IMR-90 (cell line): ENCODE measurements at regions not wholly inside any gene's neighbourhood (a gene's known extent, or its start where the extent isn't known, plus 50 kb on each side); places are given as distances from the start of the nearest gene placed in this dataset.

Experiments used
- ATAC-seq: fragments of 200-7000 bp; cut with Tn5 transposase; 2 replicates; pipeline ENCODE4 v1.9.1; 2020; ENCODE audit warnings: low read depth, mild to moderate bottlenecking, moderate library complexity
- BruUV-seq: library from RNA; stranded (reverse); fragments of 400-500 nt; replicated peaks from 2 replicates; lab custom pipeline; 2021; lab: Mats Ljungman, UMichigan
- CTCF ChIA-PET: fragments of 300-600 bp; formaldehyde crosslinking; extraction: SDS; loops from one replicate; lab custom pipeline; 2021; ENCODE audit warnings: antibody characterized with exemption; lab: Yijun Ruan, JAX
- POLR2A ChIA-PET: fragments of 300-600 bp; sonication (Branson Sonifier 250); formaldehyde crosslinking; loops from one replicate; lab custom pipeline; 2022; ENCODE audit warnings: antibody characterized with exemption; ENCODE audit not compliant: unreplicated experiment; lab: Charles Lee
- DNase-seq: peaks from one replicate; pipeline ENCODE4 v3.0.0; 2013
- H2AFZ ChIP-seq: replicated peaks from 2 replicates; pipeline ENCODE3; 2013; ENCODE audit warnings: low read length, mild to moderate bottlenecking; ENCODE audit not compliant: poor library complexity
- H2AK5ac ChIP-seq: 2 replicates; pipeline ENCODE4 v1.6.1; 2013; ENCODE audit warnings: low read depth, low read length, inconsistent platforms
- H2AK9ac ChIP-seq: replicated peaks from 2 replicates; pipeline ENCODE3; 2013; ENCODE audit warnings: mild to moderate bottlenecking, low read depth, low read length, moderate library complexity; ENCODE audit not compliant: poor library complexity
- H2BK120ac ChIP-seq: 2 replicates; pipeline ENCODE4 v1.6.1; 2013; ENCODE audit warnings: low read depth, low read length, inconsistent platforms
- H2BK15ac ChIP-seq: 3 replicates; pipeline ENCODE4 v1.6.1; 2013; ENCODE audit warnings: low read depth, low read length, inconsistent platforms
- H2BK20ac ChIP-seq: 2 replicates; pipeline ENCODE4 v1.6.1; 2013; ENCODE audit warnings: low read depth, mild to moderate bottlenecking, inconsistent platforms, low read length, moderate library complexity
- H2BK5ac ChIP-seq: 2 replicates; pipeline ENCODE4 v1.6.1; 2013; ENCODE audit warnings: mild to moderate bottlenecking, low read depth, low read length, inconsistent platforms; ENCODE audit not compliant: poor library complexity, severe bottlenecking
- H3K14ac ChIP-seq: replicated peaks from 2 replicates; pipeline ENCODE4 v1.6.1; 2013; ENCODE audit warnings: low read depth, low read length, inconsistent platforms
- H3K18ac ChIP-seq: 2 replicates; pipeline ENCODE4 v1.6.1; 2013; ENCODE audit warnings: low read depth, low read length, control low read depth
- H3K23ac ChIP-seq: 2 replicates; pipeline ENCODE4 v1.6.1; 2013; ENCODE audit warnings: low read depth, low read length, inconsistent platforms
- H3K27ac ChIP-seq: 2 replicates; pipeline ENCODE4 v1.5.1; 2013; ENCODE audit warnings: mild to moderate bottlenecking, control low read depth, low read length; ENCODE audit not compliant: insufficient read depth
- H3K27me3 ChIP-seq: 2 replicates; pipeline ENCODE4 v1.6.1; 2013; ENCODE audit warnings: low read length; ENCODE audit not compliant: control insufficient read depth, insufficient read depth
- H3K36me3 ChIP-seq: 2 replicates; pipeline ENCODE4 v1.6.1; 2013; ENCODE audit warnings: low read length, mixed read lengths; ENCODE audit not compliant: control insufficient read depth, insufficient read depth
- H3K4ac ChIP-seq: 2 replicates; pipeline ENCODE4 v1.6.1; 2013; ENCODE audit warnings: low read depth, low read length, inconsistent platforms
- H3K4me1 ChIP-seq: 2 replicates; pipeline ENCODE4 v1.6.1; 2013; ENCODE audit warnings: low read length, mixed read lengths; ENCODE audit not compliant: control insufficient read depth, insufficient read depth
- H3K4me2 ChIP-seq: 2 replicates; pipeline ENCODE4 v1.6.1; 2013; ENCODE audit warnings: low read depth, mild to moderate bottlenecking, control low read depth, low read length, moderate library complexity
- H3K4me3 ChIP-seq: 2 replicates; pipeline ENCODE4 v1.5.1; 2013; ENCODE audit warnings: low read depth, mild to moderate bottlenecking, control low read depth, low read length, moderate library complexity; ENCODE audit not compliant: insufficient read depth
- H3K56ac ChIP-seq: 2 replicates; pipeline ENCODE4 v1.6.1; 2013; ENCODE audit warnings: low read length, inconsistent platforms; ENCODE audit not compliant: insufficient read depth; ENCODE audit errors: extremely low read depth
- H3K79me1 ChIP-seq, 2 experiments: 2 replicates each; pipeline ENCODE4 v1.6.1; 2013; ENCODE audit warnings: low read length in 2 of 2, inconsistent platforms in 1 of 2, low read depth in 1 of 2
- H3K9ac ChIP-seq: 2 replicates; pipeline ENCODE4 v1.6.1; 2013; ENCODE audit warnings: low read depth, low read length, control low read depth
- H3K9me1 ChIP-seq: 2 replicates; pipeline ENCODE4 v1.6.1; 2013; ENCODE audit warnings: low read length, inconsistent platforms; ENCODE audit not compliant: insufficient read depth
- H3K9me3 ChIP-seq: 2 replicates; pipeline ENCODE4 v1.6.1; 2013; ENCODE audit warnings: low read length; ENCODE audit not compliant: control insufficient read depth, insufficient read depth
- H4K20me1 ChIP-seq: 2 replicates; pipeline ENCODE4 v1.6.1; 2013; ENCODE audit warnings: low read length, inconsistent platforms; ENCODE audit not compliant: insufficient read depth
- H4K5ac ChIP-seq: 2 replicates; pipeline ENCODE4 v1.6.1; 2013; ENCODE audit warnings: mild to moderate bottlenecking, low read depth, low read length, control low read depth
- H4K8ac ChIP-seq, 2 experiments: 2 replicates each; pipeline ENCODE4 v1.6.1; 2013; ENCODE audit warnings: low read depth in 2 of 2, low read length in 2 of 2, control low read depth in 1 of 2, inconsistent platforms in 1 of 2
- H4K91ac ChIP-seq: 2 replicates; pipeline ENCODE4 v1.6.1; 2013; ENCODE audit warnings: low read depth, low read length, inconsistent platforms; ENCODE audit not compliant: insufficient read depth
- BHLHE40 ChIP-seq: fragments of 150-350 bp; IDR thresholded peaks from 2 replicates; pipeline ENCODE4 v1.6.1; 2016; ENCODE audit warnings: mild to moderate bottlenecking, low read depth, low read length
- CHD1 ChIP-seq: IDR thresholded peaks from 2 replicates; pipeline ENCODE4 v1.6.1; 2012; ENCODE audit warnings: low read depth, low read length, improper control_type of control experiment
- CTCF ChIP-seq: conservative IDR thresholded peaks from 2 replicates; pipeline ENCODE4 v1.5.1; 2012; ENCODE audit warnings: mild to moderate bottlenecking, low read depth, low read length, improper control_type of control experiment
- FOS ChIP-seq: fragments of 150-350 bp; IDR thresholded peaks from 2 replicates; pipeline ENCODE4 v1.6.1; 2016; ENCODE audit warnings: low read depth, low read length
- MAFK ChIP-seq: IDR thresholded peaks from 2 replicates; pipeline ENCODE4 v1.6.1; 2012; ENCODE audit warnings: low read depth, low read length, improper control_type of control experiment
- MAZ ChIP-seq: IDR thresholded peaks from 2 replicates; pipeline ENCODE4 v1.6.1; 2012; ENCODE audit warnings: low read depth, mild to moderate bottlenecking, low read length, improper control_type of control experiment, moderate library complexity, borderline replicate concordance
- NFE2L2 ChIP-seq: fragments of 150-350 bp; IDR thresholded peaks from 2 replicates; pipeline ENCODE4 v1.6.1; 2016; ENCODE audit warnings: low read depth, mild to moderate bottlenecking, low read length
- POLR2A ChIP-seq: IDR thresholded peaks from 2 replicates; pipeline ENCODE4 v1.6.1; 2012; ENCODE audit warnings: mild to moderate bottlenecking, low read depth, low read length
- RAD21 ChIP-seq: IDR thresholded peaks from 2 replicates; pipeline ENCODE4 v1.6.1; 2012; ENCODE audit warnings: low read length, improper control_type of control experiment
- RCOR1 ChIP-seq: IDR thresholded peaks from 2 replicates; pipeline ENCODE4 v1.6.1; 2012; ENCODE audit warnings: mild to moderate bottlenecking, low read length, improper control_type of control experiment; ENCODE audit not compliant: insufficient replicate concordance
- WGBS, 2 experiments: methylation state at CpG; one replicate each; pipeline versions ENCODE4 v1.1.5 to v1.1.7; 2013; ENCODE audit warnings: missing lambda C conversion rate in 2 of 2; ENCODE audit not compliant: insufficient read length in 1 of 2; ENCODE audit errors: extremely low coverage in 2 of 2; 5-methylcytosine and 5-hydroxymethylcytosine counted together
- dilution Hi-C: fragments of 300-500 bp; cut with HindIII; formaldehyde crosslinking; loops from one replicate; pipeline ENCODE4 v1.14.3; 2018; ENCODE audit warnings: low sequenced_read_pairs; ENCODE audit not compliant: unreplicated experiment
- in situ Hi-C: fragments of 300-500 bp; cut with MboI; formaldehyde crosslinking; loops from 3 replicates; pipeline ENCODE4 v1.14.3; 2019; ENCODE audit warnings: low sequenced_read_pairs, inconsistent platforms, mixed read lengths
- intact Hi-C: fragments of 100-400 bp; cut with micrococcal nuclease; formaldehyde crosslinking; loops from 2 replicates; pipeline ENCODE4 v1.10.0; 2022

GRCh38 chr1:5312862-5313261, 658.5 kb downstream of the AJAP1 start:
- intact Hi-C loops (no loop called here), dilution Hi-C loops (no loop called here), in situ Hi-C loops (no loop called here)
- ATAC-seq (no peak), DNase-seq (no peak)
- Histone ChIP-seq H3K9ac (no peak overlapping the region), H3K79me1 (no peaks in the 10 kb centered on the region), H3K27me3 (no peaks in the 10 kb centered on the region), H2BK20ac (no peak overlapping the region), H3K4me3 (no peak overlapping the region), H4K20me1 (no peaks in the 10 kb centered on the region), H3K23ac (no peak overlapping the region), H4K5ac (no peak overlapping the region), H2BK120ac (no peak overlapping the region), H2BK5ac (no peak overlapping the region), H3K4me1 (no peaks in the 10 kb centered on the region), H3K4me2 (no peak overlapping the region), H3K14ac (no peak overlapping the region), H2AFZ (no peak overlapping the region), H3K56ac (no peak overlapping the region), H3K27ac (no peak overlapping the region), H2AK9ac (no peak overlapping the region), H4K8ac (no peak overlapping the region), H2BK15ac (no peak overlapping the region), H2AK5ac (no peak overlapping the region), H3K36me3 (no peaks in the 10 kb centered on the region), H3K9me1 (no peaks in the 10 kb centered on the region), H4K91ac (no peak overlapping the region), H3K18ac (no peak overlapping the region), H3K4ac (no peak overlapping the region), H3K9me3 (peaks cover 48% of the 10 kb centered on the region)
- TF ChIP-seq FOS (no peak), MAFK (no peak), CHD1 (no peak), MAZ (no peak), POLR2A (no peak), CTCF (no peak), BHLHE40 (no peak), RCOR1 (no peak), RAD21 (no peak), NFE2L2 (no peak)
- 36% methylated on average over 6 of the region's 11 CpGs; no CpG with 5 or more reads in 1 of the 2 experiments for WGBS, 2 experiments
- CTCF ChIA-PET: no interaction called here
- BruUV-seq: no TSS peak
- POLR2A ChIA-PET: no interaction called here
